CD4-positive, alpha-beta T cell treated with Interleukin-12 subunit alpha and Interleukin-12 subunit beta, for 1 hour (primary cell): ENCODE measurements at regions not wholly inside any gene's neighbourhood (a gene's known extent, or its start where the extent isn't known, plus 50 kb on each side); places are given as distances from the start of the nearest gene placed in this dataset.

ENCODE experiments used
- DNase-seq: peaks from one replicate; pipeline ENCODE4 v3.0.0-alpha.2; 2020

GRCh38 chr3:30269751-30270445 lies 336.5 kb upstream of the TGFBR2 start:
- no peak for DNase-seq

DNA sequence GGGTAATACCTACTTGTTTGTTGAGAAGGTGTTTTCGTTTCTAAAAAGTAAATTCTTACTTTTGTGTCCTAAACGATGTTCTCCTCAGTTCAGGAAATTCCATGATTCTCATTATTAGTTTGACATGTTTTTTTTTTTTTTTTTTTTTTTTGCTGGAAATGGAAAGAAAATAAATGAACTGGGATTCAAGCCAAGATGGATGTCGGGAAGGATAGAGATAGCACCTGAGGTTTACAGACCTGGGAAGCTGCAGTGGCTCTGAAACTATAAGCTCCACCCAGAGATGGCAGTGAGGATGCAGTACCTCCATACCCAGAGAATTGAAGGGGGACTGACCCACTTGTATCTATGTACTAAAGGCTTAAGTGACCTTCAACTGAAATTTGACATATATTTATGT lies 334.6 kb upstream of the TGFBR2 start:
- DNase-seq, result no peak

DNA sequence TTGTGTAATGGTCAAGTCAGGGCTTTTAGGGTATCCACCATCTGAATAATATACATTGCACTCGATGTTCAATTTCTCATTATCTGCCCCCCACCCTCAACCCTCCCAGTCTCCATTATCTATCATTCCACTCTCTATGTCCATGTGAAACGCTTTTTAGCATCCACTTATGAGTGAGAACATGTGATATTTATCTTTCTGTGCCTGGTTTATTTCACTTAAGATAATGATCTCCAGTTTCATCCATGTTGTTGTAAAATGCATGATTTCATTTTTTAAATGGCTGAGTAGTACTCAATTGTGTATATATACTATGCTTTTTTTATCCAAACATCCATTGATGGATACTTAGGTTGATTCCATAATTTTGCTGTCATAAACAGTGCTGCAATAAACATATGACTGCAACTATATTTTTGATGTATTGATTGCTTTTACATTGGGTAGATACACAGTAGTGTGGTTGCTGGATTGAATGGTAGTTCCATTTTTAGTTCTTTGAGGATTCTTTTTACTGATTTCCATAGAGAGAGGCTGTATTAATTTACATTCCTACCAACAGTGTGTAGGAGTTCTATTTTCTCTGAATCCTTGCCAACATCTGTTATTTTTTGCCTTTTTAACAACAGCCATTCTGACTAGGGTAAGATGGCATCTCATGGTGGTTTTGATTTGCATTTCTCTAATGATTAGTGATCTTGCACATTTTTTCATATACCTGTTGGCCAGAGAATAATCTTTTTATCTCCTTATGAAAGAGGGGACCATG lies 332.9 kb upstream of the TGFBR2 start:
- DNase-seq, result no peak

DNA sequence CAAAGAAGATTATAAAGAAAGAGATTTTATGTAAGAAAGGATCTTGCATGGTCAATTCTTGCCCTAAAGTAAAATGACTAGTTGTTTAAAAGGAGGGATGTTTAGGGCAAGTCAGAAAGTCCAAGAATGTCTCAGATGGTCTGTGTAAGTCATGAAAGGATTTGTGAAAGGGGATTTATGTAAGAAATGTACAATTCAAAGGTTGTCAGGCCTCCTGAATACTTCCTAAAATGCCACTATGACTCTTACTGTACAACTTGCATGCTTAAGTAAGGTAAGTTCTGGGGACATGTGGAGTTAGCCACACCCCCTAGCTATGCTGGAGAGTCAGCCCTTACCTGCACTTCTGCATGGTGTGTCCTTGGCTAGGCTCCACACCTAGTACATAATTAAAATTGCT lies 328.9 kb upstream of the TGFBR2 start:
- no peak for DNase-seq

DNA sequence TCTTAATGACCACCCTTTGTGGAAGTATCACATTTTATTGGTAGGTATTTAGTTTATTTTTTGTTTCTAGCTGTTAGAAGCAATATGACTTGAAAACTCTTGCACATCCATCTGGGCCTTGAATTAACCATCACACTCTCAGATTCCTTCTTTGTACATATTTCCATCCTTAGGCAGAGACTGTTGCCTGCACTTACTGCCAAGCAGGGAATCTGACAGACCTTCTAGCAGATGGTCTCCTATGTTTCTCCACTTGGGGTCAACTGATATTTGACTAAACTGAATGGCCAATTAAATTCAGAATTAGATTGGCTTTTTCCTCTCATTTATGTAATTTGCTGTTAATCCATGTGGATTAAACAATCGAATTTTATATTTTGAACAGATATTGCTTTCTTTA lies 324.9 kb upstream of the TGFBR2 start:
- DNase-seq, result no peak

DNA sequence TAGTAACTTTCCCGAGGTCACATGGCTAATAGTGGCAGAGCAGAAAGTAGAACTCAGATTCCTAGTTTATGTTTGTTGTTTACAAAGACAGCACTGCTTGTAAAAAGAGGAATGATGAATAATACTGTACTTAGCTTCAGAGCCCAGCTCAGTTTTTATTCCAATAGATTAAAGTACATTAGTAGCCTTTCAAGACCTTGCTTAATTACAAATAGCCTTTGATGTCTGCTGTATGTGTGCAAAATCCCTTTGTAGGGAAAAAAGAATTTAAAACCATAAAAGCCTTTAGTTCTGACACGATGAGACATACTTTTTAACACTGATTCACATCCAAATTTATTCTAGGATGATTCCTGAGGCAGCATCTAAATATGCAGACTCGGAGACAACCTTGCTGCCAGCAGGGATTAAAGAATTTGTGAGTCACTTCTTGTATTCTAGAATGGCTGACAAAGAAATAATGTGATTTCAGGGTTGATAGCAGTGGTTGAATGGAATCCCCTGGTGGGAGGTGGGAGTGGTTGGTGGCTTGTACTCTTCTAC lies 324.2 kb upstream of the TGFBR2 start:
- DNase-seq, result no peak

DNA sequence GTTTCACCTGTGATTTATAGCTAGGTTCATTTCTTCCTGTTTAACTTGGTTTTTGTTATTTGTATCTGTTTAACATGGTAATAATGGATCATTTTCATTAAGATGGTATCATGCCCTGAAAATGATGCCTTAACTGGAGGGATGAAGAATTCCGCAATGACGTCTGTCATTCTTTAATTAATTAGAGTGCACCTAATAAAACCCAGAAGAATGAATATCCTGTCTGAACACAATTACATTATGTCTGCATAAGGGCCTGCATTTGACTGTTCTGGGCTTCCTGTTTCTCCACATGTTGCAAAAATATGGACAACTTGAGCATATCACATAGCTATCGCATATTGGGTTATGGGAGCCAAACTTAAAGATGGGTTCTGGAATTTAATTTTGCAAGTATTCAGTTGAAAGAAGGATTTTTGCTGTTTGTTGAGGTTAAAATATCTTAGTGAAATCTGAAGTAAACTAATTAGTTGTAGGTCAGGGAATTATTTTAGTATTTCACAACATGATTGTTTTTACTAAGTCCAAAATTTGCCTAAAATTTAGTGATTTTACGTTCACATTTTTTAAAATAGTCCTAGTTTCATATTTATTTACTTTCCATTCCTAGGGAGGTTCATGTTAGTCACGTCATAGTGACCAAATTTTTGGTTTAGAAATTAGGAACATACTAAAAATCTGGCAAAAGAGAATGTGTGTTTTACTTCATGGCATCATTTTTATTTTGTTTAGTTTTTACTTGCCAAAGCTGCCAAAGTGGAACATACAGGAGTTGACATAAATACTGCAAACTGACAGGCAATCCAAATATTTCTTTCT lies 321.0 kb upstream of the TGFBR2 start:
- no peak for DNase-seq

DNA sequence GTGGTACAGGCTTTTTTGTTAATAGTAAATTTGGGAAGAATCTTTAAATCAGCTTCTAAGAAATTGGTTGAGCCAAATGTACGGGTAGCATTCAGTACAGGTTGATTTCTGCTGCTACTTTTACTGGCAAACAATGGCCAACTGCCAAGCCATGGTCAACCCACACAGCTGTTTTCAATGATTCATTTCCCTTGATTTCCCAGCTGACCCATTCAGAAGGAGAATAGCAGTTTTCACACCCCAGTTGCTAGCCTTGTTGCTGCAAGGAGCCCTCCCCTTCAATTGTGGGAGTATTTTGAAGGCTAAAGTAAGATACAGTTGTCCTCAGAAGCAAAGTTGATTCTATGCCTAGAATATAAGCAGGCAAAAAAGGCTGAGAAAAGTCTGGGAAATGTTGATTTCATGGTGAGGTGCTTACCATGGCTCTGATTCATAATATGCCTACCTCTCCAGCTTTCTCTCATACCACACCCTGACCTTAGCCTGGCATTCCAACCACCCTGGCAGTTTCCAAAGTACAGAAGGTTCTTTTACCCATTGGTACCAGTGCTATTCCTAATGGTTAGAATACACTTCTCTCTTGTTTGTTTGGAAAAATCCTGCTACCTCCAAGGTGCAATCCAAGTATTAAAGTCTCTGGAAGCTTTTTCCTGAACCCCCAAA lies 320.3 kb upstream of the TGFBR2 start:
- DNase-seq, result no peak

DNA sequence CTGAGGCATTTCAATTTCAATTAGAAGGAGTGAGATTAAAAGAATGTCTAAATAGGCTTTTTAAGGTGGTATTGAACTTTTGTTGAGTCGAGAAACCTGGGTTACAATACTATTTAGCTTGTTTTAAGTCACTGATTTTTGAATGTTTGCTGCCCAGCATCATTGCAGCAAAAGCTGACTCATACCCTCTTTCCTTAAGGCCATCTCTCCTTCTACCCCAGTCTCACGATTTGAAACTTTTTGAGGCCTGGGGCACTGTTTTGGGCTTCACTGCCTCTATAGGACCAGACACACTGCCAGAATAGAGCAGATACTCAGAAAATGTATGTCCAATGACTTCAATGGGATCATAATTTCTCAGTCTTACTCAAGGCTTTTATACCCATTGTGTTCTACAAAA lies 319.6 kb upstream of the TGFBR2 start:
- DNase-seq, result no peak

- no peak for DNase-seq
Observed at GRCh38 chr3:30288830-30289229, 317.6 kb upstream of the TGFBR2 start.

- no peak for DNase-seq
Observed at GRCh38 chr3:30289324-30289723, 317.1 kb upstream of the TGFBR2 start.

GRCh38 chr3:30289766-30290165 lies 316.6 kb upstream of the TGFBR2 start:
- no peak for DNase-seq

- DNase-seq, result no peak
Observed at GRCh38 chr3:30290479-30290878, 315.9 kb upstream of the TGFBR2 start.

DNA sequence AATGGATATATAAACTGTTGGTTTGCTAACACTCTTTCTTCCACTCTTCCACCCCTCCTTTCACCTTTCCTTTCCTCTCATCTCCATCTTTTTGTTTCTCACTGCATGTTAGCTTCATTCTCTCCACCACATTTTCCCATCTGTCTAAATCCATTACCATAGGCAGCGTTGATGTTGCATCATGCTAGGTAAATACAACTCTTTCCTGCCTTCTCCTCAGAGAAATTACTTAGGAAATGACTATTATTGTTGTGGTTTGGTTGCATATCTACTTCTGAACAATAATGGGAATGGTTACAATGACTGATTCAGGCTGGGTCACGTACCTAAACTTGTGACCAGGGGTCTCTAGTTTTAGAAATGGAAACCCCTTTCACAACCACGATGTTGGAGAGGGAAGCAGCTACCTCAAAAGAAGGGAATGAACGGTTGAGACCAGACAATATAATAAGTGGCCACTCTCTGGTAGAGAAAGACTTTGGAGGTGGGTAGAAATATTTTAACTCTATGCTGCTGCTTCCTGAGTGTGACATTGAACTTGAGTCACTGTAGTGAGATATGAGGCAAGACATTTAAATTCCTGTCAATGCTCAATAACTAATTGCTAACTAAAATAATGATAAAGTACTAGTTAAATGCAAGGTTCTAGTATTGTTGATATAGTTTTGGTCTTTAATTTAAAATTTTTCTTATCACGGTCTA lies 314.1 kb upstream of the TGFBR2 start:
- no peak for DNase-seq

GRCh38 chr3:30293621-30294240 lies 312.7 kb upstream of the TGFBR2 start:
- DNase-seq, result no peak

DNA sequence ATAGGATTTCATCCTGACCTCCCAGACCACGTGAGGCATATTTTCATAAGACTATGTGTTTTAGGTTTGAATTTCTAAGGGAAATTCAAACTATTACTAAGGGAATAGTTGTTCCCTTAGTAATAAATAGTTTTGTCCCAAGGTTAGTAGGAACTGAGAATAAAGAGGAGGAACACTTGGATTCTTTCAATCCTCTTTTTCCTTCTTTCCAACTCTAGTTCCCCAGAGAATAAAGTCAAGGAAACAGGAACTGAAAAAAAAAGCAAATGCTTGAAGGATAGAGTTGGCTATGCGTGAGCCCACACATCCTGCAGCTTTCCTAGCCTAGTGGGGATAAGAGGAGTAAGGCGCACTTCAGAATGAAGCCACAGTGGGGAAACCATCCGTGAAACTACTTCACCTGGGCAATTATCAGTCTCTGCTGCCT lies 312.1 kb upstream of the TGFBR2 start:
- DNase-seq, result no peak

DNA sequence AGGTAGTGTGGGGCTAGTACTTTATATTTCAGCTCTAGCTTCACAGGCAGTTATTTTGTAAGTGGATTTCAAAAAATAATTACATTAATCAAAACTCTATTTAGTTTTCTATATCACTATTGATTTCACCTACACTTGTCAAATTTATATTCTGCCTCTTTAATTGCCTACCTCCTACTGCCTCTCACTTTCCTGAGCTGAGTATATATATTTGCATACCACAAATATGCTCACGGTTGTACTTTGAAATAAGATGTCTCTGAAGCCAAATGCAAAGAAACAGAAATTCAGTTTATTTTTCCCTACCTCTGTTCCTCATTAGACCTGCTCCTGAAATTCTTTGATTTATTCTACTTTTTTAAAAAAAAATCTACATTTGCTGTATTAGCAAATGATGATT lies 309.3 kb upstream of the TGFBR2 start:
- DNase-seq, result no peak

- no peak for DNase-seq
Observed at GRCh38 chr3:30299674-30300385, 306.6 kb upstream of the TGFBR2 start.

DNA sequence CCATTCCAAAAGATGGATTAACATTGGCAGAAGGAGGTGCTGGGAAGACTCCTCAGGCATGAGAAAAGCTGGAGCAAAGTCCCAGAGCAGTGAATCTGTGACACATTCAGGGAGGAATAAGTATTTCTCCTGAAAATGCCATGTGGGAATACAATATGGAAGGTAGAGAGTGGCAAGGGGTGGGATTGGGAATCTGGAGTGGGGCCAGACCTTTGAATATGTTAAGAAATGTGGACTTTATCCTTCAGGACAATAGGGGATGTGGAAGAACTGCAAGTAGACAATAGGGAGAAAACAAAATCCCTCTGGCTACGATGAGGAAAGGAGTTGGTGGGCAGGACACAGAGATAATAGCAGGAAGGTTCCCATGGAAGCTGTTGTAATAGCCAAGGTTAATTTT lies 305.6 kb upstream of the TGFBR2 start:
- no peak for DNase-seq

DNA sequence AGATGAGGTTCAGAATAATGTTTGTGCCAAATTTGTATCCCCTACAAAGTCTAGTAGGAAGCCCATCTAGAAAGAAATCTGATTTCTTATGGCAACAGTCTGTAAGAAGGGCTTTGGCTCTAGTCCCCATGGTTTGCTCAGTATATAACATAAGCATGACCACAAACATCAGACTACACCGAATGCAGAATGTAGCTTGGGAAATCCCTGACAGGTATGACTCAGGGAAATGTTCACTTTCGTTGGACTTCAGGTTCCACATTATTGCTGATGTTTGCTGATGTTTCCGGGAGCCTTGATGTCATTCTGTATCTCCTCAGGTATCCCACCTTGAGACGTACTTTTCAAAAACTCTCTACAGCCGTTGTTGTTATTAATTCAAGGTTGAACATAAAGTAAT lies 304.4 kb upstream of the TGFBR2 start:
- no peak for DNase-seq

GRCh38 chr3:30303770-30304169 lies 302.6 kb upstream of the TGFBR2 start:
- no peak for DNase-seq
